SU-DHL-6 (cell line): ENCODE measurements at regions not wholly inside any gene's neighbourhood (a gene's known extent, or its start where the extent isn't known, plus 50 kb on each side); places are given as distances from the start of the nearest gene placed in this dataset.

ENCODE experiments used
- H2AFZ ChIP-seq: fragments of 200-600 bp; sonication (generic); 2 replicates; pipeline ENCODE4 v1.6.1; 2014; ENCODE audit warnings: low read depth, mild to moderate bottlenecking, moderate library complexity, mixed read lengths, antibody characterized with exemption, low read length; ENCODE audit not compliant: severe bottlenecking
- H3F3A ChIP-seq: fragments of 200-600 bp; shearing (Covaris generic); 2 replicates; pipeline ENCODE4 v1.6.0; 2016; ENCODE audit warnings: antibody characterized with exemption, mild to moderate bottlenecking; ENCODE audit not compliant: insufficient read depth
- H3K27ac ChIP-seq: fragments of 200-600 bp; sonication (generic); 2 replicates; pipeline ENCODE4 v1.5.1; 2016; ENCODE audit warnings: low read depth, mild to moderate bottlenecking, low read length, moderate library complexity, mixed read lengths
- H3K27me3 ChIP-seq: fragments of 200-600 bp; sonication (generic), shearing (Covaris generic); 2 replicates; pipeline ENCODE4 v1.6.0; 2014; ENCODE audit warnings: mild to moderate bottlenecking, low read length
- H3K36me3 ChIP-seq: fragments of 200-600 bp; sonication (generic); 2 replicates; pipeline ENCODE4 v1.6.1; 2014; ENCODE audit warnings: mild to moderate bottlenecking, low read length, mixed read lengths
- H3K4me2 ChIP-seq: fragments of 300-600, 200-600 bp; shearing (Covaris generic), sonication (generic); 2 replicates; pipeline ENCODE4 v1.6.0; 2014; ENCODE audit warnings: low read length, low read depth, mild to moderate bottlenecking; ENCODE audit not compliant: poor library complexity, severe bottlenecking
- H3K4me3 ChIP-seq: fragments of 200-600 bp; sonication (generic); 2 replicates; pipeline ENCODE4 v1.5.1; 2014; ENCODE audit warnings: antibody characterized with exemption, low read length, mild to moderate bottlenecking, mixed read lengths; ENCODE audit not compliant: insufficient read depth, poor library complexity, severe bottlenecking
- H3K79me2 ChIP-seq: fragments of 200-600 bp; sonication (generic); 2 replicates; pipeline ENCODE4 v1.6.1; 2014; ENCODE audit warnings: mild to moderate bottlenecking, low read length, moderate library complexity; ENCODE audit not compliant: insufficient read depth
- H3K9ac ChIP-seq: fragments of 200-600 bp; sonication (generic); 2 replicates; pipeline ENCODE4 v1.7.0; 2014; ENCODE audit warnings: mild to moderate bottlenecking, low read length
- H3K9me2 ChIP-seq: fragments of 200-600 bp; sonication (generic); replicated peaks from 2 replicates; pipeline ENCODE4 v1.6.1; 2014; ENCODE audit warnings: low read length; ENCODE audit not compliant: insufficient read depth
- H3K9me3 ChIP-seq: fragments of 200-600 bp; sonication (generic); 2 replicates; pipeline ENCODE4 v1.6.1; 2014; ENCODE audit warnings: low read length, mixed read lengths; ENCODE audit not compliant: insufficient read depth
- H4K20me1 ChIP-seq: fragments of 200-600 bp; sonication (generic); 2 replicates; pipeline ENCODE4 v1.6.1; 2014; ENCODE audit warnings: low read depth, mild to moderate bottlenecking, antibody characterized with exemption, low read length, moderate library complexity, mixed read lengths
- EZH2phosphoT487 ChIP-seq: fragments of 200-600 bp; sonication (generic), shearing (Covaris generic); conservative IDR thresholded peaks from 2 replicates; pipeline ENCODE4 v1.6.1; 2018; ENCODE audit warnings: mild to moderate bottlenecking, antibody characterized with exemption, low read length, moderate library complexity, mixed read lengths
- TF ChIP-seq, protein P1 (sequence below): fragments of 200-600 bp; sonication (generic); IDR thresholded peaks from one replicate; pipeline ENCODE4 v1.5.1; 2017; ENCODE audit warnings: antibody characterized with exemption, mild to moderate bottlenecking, low read length, moderate library complexity; ENCODE audit not compliant: insufficient read depth, poor library complexity, severe bottlenecking

DNA sequence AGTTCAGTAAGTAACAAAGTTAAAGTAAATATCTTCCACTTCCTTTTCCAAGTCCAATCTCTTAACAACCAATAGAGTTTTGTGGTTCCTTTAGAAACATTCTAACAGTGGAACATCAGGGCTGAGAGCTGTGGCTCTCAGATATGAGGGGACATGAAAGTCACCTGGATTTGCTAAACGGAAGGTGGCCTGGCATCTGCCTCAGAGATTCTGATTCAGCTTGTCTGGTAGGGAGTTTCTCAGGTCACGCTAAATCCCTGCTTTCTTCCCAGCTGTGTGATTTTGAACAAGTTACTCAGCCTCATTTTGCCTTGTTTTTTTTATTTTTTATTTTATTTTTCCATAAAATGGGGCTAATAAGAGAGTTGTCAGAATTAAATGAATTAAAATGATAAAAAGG is 411.0 kb upstream of the CDH11 start:
- H3K27ac ChIP-seq = no peak overlapping the region
- no peaks in the 10 kb centered on the region for H3K9me3 ChIP-seq
- H3K4me3 ChIP-seq = no peak overlapping the region
- no peaks in the 10 kb centered on the region for H3K9me2 ChIP-seq
- no peaks in the 10 kb centered on the region for H4K20me1 ChIP-seq
- no peak overlapping the region for H3K9ac ChIP-seq
- no peaks in the 10 kb centered on the region for H3K36me3 ChIP-seq
- no peak overlapping the region for H2AFZ ChIP-seq
- no peaks in the 10 kb centered on the region for H3K79me2 ChIP-seq
- no peak for TF ChIP-seq EZH2phosphoT487
- TF ChIP-seq, protein P1, sequence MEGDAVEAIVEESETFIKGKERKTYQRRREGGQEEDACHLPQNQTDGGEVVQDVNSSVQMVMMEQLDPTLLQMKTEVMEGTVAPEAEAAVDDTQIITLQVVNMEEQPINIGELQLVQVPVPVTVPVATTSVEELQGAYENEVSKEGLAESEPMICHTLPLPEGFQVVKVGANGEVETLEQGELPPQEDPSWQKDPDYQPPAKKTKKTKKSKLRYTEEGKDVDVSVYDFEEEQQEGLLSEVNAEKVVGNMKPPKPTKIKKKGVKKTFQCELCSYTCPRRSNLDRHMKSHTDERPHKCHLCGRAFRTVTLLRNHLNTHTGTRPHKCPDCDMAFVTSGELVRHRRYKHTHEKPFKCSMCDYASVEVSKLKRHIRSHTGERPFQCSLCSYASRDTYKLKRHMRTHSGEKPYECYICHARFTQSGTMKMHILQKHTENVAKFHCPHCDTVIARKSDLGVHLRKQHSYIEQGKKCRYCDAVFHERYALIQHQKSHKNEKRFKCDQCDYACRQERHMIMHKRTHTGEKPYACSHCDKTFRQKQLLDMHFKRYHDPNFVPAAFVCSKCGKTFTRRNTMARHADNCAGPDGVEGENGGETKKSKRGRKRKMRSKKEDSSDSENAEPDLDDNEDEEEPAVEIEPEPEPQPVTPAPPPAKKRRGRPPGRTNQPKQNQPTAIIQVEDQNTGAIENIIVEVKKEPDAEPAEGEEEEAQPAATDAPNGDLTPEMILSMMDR = no peak
- H3F3A ChIP-seq = no peaks in the 10 kb centered on the region
- H3K4me2 ChIP-seq = no peak overlapping the region
- H3K27me3 ChIP-seq = no peaks in the 10 kb centered on the region

DNA sequence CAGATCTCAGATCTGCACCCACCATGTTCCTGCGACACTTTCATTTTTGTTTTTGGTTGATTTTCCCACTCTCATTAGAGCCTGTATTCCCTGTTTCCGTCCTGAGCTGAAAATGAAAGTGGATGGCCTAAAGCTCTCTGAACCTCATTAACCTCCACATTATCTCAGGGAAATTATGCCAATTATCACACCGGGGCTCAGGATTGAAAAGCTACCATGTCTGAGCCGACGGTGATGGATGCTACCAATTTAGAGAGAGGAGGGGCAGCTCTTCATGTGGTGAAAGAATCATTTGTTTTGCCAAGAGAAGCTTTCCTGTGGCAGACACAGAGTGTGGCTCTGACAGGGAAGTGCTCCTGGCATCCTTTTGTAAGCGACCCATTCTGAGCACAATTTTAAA is 410.4 kb upstream of the CDH11 start:
- H3F3A ChIP-seq = no peaks in the 10 kb centered on the region
- H4K20me1 ChIP-seq = no peaks in the 10 kb centered on the region
- H3K9me2 ChIP-seq = no peaks in the 10 kb centered on the region
- no peak overlapping the region for H3K4me3 ChIP-seq
- H3K4me2 ChIP-seq = no peak overlapping the region
- TF ChIP-seq EZH2phosphoT487 = no peak
- TF ChIP-seq, protein P1 = no peak
- no peaks in the 10 kb centered on the region for H3K36me3 ChIP-seq
- H3K79me2 ChIP-seq = no peaks in the 10 kb centered on the region
- H3K27me3 ChIP-seq = no peaks in the 10 kb centered on the region
- H3K27ac ChIP-seq = no peak overlapping the region
- H3K9ac ChIP-seq = no peak overlapping the region
- H3K9me3 ChIP-seq = no peaks in the 10 kb centered on the region
- no peak overlapping the region for H2AFZ ChIP-seq

DNA sequence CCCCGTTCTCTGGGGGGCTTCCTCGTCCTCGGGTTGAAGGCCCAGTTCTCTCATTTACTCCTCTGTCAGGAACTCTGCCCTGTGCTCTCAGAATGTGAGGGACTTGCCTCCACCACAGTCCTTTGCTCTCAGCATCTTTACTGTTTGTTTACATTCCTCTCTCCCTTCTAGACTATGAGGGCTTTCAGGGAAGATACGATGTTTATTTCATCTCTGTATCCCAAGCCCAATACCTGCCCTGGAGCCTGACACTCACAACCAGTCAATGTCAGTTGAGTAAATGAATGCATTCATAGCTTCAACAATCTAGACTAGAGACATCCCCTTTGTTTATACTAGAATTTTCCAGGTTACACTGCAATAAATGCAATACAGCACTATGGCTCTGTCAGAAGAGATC is 409.6 kb upstream of the CDH11 start:
- Histone ChIP-seq H3K4me2 (no peak overlapping the region), H3K79me2 (no peaks in the 10 kb centered on the region), H4K20me1 (no peaks in the 10 kb centered on the region), H3K36me3 (no peaks in the 10 kb centered on the region), H3K4me3 (no peak overlapping the region), H3K27ac (no peak overlapping the region), H2AFZ (no peak overlapping the region), H3K9me2 (no peaks in the 10 kb centered on the region), H3F3A (no peaks in the 10 kb centered on the region), H3K9ac (no peak overlapping the region), H3K27me3 (no peaks in the 10 kb centered on the region), H3K9me3 (no peaks in the 10 kb centered on the region)
- TF ChIP-seq, protein P1 = no peak
- TF ChIP-seq EZH2phosphoT487 = no peak

DNA sequence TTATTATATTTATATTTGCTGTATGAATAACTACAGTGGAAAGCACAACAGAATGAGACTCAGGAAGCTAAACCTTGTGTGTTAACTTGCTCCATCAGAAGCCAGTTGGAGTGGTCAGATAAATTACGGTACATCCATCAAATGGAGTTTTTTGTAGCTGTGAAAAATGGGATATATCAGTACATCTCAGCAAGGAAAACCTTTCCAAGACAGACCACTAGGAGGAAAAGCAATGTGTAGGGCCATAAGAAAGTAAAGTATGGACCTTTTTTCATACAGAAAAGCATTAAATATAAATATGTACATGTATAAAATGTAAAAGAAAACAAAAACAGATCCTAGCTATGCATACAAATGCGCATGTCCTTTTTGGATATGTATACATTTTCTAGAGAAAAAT is 403.8 kb upstream of the CDH11 start:
- Histone ChIP-seq H4K20me1 (no peaks in the 10 kb centered on the region), H3K9me3 (no peaks in the 10 kb centered on the region), H2AFZ (no peak overlapping the region), H3K27me3 (no peaks in the 10 kb centered on the region), H3K9ac (no peak overlapping the region), H3K9me2 (no peaks in the 10 kb centered on the region), H3K4me2 (no peak overlapping the region), H3K27ac (no peak overlapping the region), H3K79me2 (no peaks in the 10 kb centered on the region), H3K36me3 (no peaks in the 10 kb centered on the region), H3F3A (no peaks in the 10 kb centered on the region), H3K4me3 (no peak overlapping the region)
- no peak for TF ChIP-seq EZH2phosphoT487
- TF ChIP-seq, protein P1 = no peak
